GM19328 (cell line): ENCODE measurements at regions not wholly inside any gene's neighbourhood (a gene's known extent, or its start where the extent isn't known, plus 50 kb on each side); places are given as distances from the start of the nearest gene placed in this dataset.

Experiments
- ATAC-seq: cut with Tn5 transposase; IDR thresholded peaks from one replicate; pipeline ENCODE4 v1.9.1; 2021; ENCODE audit warnings: mild to moderate bottlenecking, moderate library complexity; ENCODE audit not compliant: unreplicated experiment

GRCh38 chr2:15701341-15701907 is 109.8 kb downstream of the DDX1 start:
- ATAC-seq = no peak

- ATAC-seq = no peak
Observed at GRCh38 chr2:15701991-15702390, 110.3 kb downstream of the DDX1 start.

- no peak for ATAC-seq
Observed at GRCh38 chr2:15702452-15702851, 110.8 kb downstream of the DDX1 start.

- ATAC-seq = no peak
Observed at GRCh38 chr2:15703365-15703869, 111.7 kb downstream of the DDX1 start.

- ATAC-seq = no peak
Observed at GRCh38 chr2:15704086-15704787, 112.6 kb downstream of the DDX1 start.

- ATAC-seq = no peak
Observed at GRCh38 chr2:15704788-15705115, 113.1 kb downstream of the DDX1 start.

- no peak for ATAC-seq
Observed at GRCh38 chr2:15705310-15705709, 113.6 kb downstream of the DDX1 start.

- no peak for ATAC-seq
Observed at GRCh38 chr2:15705839-15706386, 114.2 kb downstream of the DDX1 start.

GRCh38 chr2:15706424-15706823 is 114.8 kb downstream of the DDX1 start:
- ATAC-seq = no peak

GRCh38 chr2:15706986-15707632 is 115.4 kb downstream of the DDX1 start:
- ATAC-seq = no peak

GRCh38 chr2:15708161-15708560 is 116.5 kb downstream of the DDX1 start:
- ATAC-seq = no peak

GRCh38 chr2:15708865-15709820 is 117.5 kb downstream of the DDX1 start:
- ATAC-seq = no peak

GRCh38 chr2:15711126-15711860 is 119.6 kb downstream of the DDX1 start:
- no peak for ATAC-seq

GRCh38 chr2:15712551-15713342 is 121.1 kb downstream of the DDX1 start:
- ATAC-seq = no peak

GRCh38 chr2:15713475-15713874 is 121.8 kb downstream of the DDX1 start:
- ATAC-seq = no peak

GRCh38 chr2:15714002-15714401 is 122.3 kb downstream of the DDX1 start:
- ATAC-seq = no peak

GRCh38 chr2:15714609-15715008 is 122.9 kb downstream of the DDX1 start:
- no peak for ATAC-seq

GRCh38 chr2:15715596-15715995 is 123.9 kb downstream of the DDX1 start:
- no peak for ATAC-seq
